HepG2 (cell line): ENCODE measurements at regions not wholly inside any gene's neighbourhood (a gene's known extent, or its start where the extent isn't known, plus 50 kb on each side); places are given as distances from the start of the nearest gene placed in this dataset.

Experiments
- BRCA1 ChIP-seq: sonication (generic); formaldehyde crosslinking; IDR thresholded peaks from 2 replicates; pipeline ENCODE4 v1.4.0; 2020; ENCODE audit warnings: missing genetic modification reagents
- EED ChIP-seq: sonication (generic); formaldehyde crosslinking; IDR thresholded peaks from 2 replicates; pipeline ENCODE4 v1.5.0; 2020; ENCODE audit warnings: mild to moderate bottlenecking, missing genetic modification reagents
- FOXK1 ChIP-seq: sonication (generic); formaldehyde crosslinking; IDR thresholded peaks from 2 replicates; pipeline ENCODE4 v1.4.0; 2020; ENCODE audit warnings: low read depth, missing genetic modification reagents, borderline replicate concordance
- JUND ChIP-seq: sonication (generic); formaldehyde crosslinking; IDR thresholded peaks from 2 replicates; pipeline ENCODE4 v1.8.0; 2022; ENCODE audit warnings: mild to moderate bottlenecking, missing genetic modification reagents
- KDM6A ChIP-seq: IDR thresholded peaks from 2 replicates; pipeline ENCODE4 v1.6.1; 2016; ENCODE audit warnings: low read depth
- MXI1 ChIP-seq: IDR thresholded peaks from 3 replicates; pipeline ENCODE4 v1.6.1; 2012; ENCODE audit warnings: low read depth, low read length, inconsistent platforms, borderline replicate concordance
- RCOR2 ChIP-seq: IDR thresholded peaks from 2 replicates; pipeline ENCODE4 v1.6.1; 2016; ENCODE audit warnings: missing biosample characterization, missing genetic modification reagents
- ZNF430 ChIP-seq: sonication (generic); formaldehyde crosslinking; IDR thresholded peaks from 2 replicates; pipeline ENCODE4 v1.9.0; 2021; ENCODE audit warnings: mild to moderate bottlenecking, missing genetic modification reagents
- TF ChIP-seq, protein P1 (sequence below): sonication (generic); formaldehyde crosslinking; IDR thresholded peaks from 2 replicates; pipeline ENCODE4 v1.5.0; 2020; ENCODE audit warnings: mild to moderate bottlenecking, missing genetic modification reagents
- TF ChIP-seq, protein P2 (sequence below): sonication (generic); formaldehyde crosslinking; IDR thresholded peaks from 2 replicates; pipeline ENCODE4 v1.4.0; 2020; ENCODE audit warnings: mild to moderate bottlenecking, missing genetic modification reagents
- TF ChIP-seq, protein P3 (sequence below): sonication (generic); formaldehyde crosslinking; IDR thresholded peaks from 2 replicates; pipeline ENCODE4 v1.5.1; 2020; ENCODE audit warnings: mild to moderate bottlenecking, moderate library complexity, missing genetic modification reagents
- TF ChIP-seq, protein P4 (sequence below): sonication (generic); formaldehyde crosslinking; conservative IDR thresholded peaks from 2 replicates; pipeline ENCODE4 v1.4.0; 2020; ENCODE audit warnings: missing genetic modification reagents
- TF ChIP-seq, protein P5 (sequence below): sonication (generic); formaldehyde crosslinking; IDR thresholded peaks from 2 replicates; pipeline ENCODE4 v1.4.0; 2020; ENCODE audit warnings: missing genetic modification reagents
- TF ChIP-seq, protein P6 (sequence below): sonication (generic); formaldehyde crosslinking; conservative IDR thresholded peaks from 2 replicates; pipeline ENCODE4 v1.8.0; 2022; ENCODE audit warnings: mild to moderate bottlenecking, moderate library complexity, missing genetic modification reagents
- TF ChIP-seq, protein P7 (sequence below): fragments of 450-650 bp; IDR thresholded peaks from 2 replicates; pipeline ENCODE4 v1.6.1; 2016

DNA sequence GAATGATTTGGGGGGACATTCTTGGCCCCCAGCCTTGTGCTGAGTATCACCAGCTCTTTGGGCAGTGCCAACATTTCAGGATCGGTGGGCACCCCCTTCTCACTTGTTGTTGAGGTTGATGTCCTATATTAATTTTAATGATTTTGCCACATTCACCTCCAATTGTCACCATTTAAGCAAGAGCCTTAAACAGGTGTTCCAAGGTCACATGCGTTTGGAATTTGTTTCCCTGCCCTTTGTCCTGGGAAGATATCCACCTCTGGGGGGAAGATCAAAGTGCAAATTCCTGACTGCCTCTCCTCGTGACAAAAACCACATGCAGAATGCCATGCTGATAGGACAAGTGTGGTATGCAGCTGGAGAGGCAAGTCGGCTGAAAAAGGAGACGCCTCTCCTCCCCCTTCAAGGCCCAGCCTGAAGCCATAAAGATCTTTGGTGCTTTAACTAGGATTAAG lies 72.5 kb upstream of the ID2 start (continued):
- TF ChIP-seq, protein P1, sequence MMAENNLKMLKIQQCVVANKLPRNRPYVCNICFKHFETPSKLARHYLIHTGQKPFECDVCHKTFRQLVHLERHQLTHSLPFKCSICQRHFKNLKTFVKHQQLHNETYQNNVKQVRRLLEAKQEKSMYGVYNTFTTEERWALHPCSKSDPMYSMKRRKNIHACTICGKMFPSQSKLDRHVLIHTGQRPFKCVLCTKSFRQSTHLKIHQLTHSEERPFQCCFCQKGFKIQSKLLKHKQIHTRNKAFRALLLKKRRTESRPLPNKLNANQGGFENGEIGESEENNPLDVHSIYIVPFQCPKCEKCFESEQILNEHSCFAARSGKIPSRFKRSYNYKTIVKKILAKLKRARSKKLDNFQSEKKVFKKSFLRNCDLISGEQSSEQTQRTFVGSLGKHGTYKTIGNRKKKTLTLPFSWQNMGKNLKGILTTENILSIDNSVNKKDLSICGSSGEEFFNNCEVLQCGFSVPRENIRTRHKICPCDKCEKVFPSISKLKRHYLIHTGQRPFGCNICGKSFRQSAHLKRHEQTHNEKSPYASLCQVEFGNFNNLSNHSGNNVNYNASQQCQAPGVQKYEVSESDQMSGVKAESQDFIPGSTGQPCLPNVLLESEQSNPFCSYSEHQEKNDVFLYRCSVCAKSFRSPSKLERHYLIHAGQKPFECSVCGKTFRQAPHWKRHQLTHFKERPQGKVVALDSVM, result no peak
- TF ChIP-seq JUND (peak; percentile 71), ZNF430 (peak; percentile 66; the same call in 1 of the 2 replicates), FOXK1 (CRISPR knock-in tag) (peak; percentile 85; the same call in 1 of the 2 replicates), MXI1 (peak; percentile 80; the same call in 2 of the 3 replicates), EED (CRISPR knock-in tag) (no peak), RCOR2 (peak; percentile 99), BRCA1 (peak; percentile 67; the same call in 1 of the 2 replicates), KDM6A (CRISPR knock-in tag) (peak; percentile 96)
- TF ChIP-seq, protein P2, sequence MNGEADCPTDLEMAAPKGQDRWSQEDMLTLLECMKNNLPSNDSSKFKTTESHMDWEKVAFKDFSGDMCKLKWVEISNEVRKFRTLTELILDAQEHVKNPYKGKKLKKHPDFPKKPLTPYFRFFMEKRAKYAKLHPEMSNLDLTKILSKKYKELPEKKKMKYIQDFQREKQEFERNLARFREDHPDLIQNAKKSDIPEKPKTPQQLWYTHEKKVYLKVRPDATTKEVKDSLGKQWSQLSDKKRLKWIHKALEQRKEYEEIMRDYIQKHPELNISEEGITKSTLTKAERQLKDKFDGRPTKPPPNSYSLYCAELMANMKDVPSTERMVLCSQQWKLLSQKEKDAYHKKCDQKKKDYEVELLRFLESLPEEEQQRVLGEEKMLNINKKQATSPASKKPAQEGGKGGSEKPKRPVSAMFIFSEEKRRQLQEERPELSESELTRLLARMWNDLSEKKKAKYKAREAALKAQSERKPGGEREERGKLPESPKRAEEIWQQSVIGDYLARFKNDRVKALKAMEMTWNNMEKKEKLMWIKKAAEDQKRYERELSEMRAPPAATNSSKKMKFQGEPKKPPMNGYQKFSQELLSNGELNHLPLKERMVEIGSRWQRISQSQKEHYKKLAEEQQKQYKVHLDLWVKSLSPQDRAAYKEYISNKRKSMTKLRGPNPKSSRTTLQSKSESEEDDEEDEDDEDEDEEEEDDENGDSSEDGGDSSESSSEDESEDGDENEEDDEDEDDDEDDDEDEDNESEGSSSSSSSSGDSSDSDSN, result peak; percentile 46; the same call in 1 of the 2 replicates
- TF ChIP-seq, protein P3, sequence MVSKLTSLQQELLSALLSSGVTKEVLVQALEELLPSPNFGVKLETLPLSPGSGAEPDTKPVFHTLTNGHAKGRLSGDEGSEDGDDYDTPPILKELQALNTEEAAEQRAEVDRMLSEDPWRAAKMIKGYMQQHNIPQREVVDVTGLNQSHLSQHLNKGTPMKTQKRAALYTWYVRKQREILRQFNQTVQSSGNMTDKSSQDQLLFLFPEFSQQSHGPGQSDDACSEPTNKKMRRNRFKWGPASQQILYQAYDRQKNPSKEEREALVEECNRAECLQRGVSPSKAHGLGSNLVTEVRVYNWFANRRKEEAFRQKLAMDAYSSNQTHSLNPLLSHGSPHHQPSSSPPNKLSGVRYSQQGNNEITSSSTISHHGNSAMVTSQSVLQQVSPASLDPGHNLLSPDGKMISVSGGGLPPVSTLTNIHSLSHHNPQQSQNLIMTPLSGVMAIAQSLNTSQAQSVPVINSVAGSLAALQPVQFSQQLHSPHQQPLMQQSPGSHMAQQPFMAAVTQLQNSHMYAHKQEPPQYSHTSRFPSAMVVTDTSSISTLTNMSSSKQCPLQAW (CRISPR knock-in tag), result peak; percentile 98
- TF ChIP-seq, protein P4, sequence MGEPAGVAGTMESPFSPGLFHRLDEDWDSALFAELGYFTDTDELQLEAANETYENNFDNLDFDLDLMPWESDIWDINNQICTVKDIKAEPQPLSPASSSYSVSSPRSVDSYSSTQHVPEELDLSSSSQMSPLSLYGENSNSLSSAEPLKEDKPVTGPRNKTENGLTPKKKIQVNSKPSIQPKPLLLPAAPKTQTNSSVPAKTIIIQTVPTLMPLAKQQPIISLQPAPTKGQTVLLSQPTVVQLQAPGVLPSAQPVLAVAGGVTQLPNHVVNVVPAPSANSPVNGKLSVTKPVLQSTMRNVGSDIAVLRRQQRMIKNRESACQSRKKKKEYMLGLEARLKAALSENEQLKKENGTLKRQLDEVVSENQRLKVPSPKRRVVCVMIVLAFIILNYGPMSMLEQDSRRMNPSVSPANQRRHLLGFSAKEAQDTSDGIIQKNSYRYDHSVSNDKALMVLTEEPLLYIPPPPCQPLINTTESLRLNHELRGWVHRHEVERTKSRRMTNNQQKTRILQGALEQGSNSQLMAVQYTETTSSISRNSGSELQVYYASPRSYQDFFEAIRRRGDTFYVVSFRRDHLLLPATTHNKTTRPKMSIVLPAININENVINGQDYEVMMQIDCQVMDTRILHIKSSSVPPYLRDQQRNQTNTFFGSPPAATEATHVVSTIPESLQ, result no peak
- TF ChIP-seq, protein P5, sequence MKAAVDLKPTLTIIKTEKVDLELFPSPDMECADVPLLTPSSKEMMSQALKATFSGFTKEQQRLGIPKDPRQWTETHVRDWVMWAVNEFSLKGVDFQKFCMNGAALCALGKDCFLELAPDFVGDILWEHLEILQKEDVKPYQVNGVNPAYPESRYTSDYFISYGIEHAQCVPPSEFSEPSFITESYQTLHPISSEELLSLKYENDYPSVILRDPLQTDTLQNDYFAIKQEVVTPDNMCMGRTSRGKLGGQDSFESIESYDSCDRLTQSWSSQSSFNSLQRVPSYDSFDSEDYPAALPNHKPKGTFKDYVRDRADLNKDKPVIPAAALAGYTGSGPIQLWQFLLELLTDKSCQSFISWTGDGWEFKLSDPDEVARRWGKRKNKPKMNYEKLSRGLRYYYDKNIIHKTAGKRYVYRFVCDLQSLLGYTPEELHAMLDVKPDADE (CRISPR knock-in tag), result 0 out of 2 replicates have a peak, but pooled peaks have one; percentile 44
- TF ChIP-seq, protein P6, sequence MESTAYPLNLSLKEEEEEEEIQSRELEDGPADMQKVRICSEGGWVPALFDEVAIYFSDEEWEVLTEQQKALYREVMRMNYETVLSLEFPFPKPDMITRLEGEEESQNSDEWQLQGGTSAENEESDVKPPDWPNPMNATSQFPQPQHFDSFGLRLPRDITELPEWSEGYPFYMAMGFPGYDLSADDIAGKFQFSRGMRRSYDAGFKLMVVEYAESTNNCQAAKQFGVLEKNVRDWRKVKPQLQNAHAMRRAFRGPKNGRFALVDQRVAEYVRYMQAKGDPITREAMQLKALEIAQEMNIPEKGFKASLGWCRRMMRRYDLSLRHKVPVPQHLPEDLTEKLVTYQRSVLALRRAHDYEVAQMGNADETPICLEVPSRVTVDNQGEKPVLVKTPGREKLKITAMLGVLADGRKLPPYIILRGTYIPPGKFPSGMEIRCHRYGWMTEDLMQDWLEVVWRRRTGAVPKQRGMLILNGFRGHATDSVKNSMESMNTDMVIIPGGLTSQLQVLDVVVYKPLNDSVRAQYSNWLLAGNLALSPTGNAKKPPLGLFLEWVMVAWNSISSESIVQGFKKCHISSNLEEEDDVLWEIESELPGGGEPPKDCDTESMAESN, result 0 out of 2 replicates have a peak, but pooled peaks have one; percentile 41
- TF ChIP-seq, protein P7, sequence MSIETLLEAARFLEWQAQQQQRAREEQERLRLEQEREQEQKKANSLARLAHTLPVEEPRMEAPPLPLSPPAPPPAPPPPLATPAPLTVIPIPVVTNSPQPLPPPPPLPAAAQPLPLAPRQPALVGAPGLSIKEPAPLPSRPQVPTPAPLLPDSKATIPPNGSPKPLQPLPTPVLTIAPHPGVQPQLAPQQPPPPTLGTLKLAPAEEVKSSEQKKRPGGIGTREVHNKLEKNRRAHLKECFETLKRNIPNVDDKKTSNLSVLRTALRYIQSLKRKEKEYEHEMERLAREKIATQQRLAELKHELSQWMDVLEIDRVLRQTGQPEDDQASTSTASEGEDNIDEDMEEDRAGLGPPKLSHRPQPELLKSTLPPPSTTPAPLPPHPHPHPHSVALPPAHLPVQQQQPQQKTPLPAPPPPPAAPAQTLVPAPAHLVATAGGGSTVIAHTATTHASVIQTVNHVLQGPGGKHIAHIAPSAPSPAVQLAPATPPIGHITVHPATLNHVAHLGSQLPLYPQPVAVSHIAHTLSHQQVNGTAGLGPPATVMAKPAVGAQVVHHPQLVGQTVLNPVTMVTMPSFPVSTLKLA, result peak; percentile 80
